Fibroblast of lung (primary cell): ENCODE measurements at regions not wholly inside any gene's neighbourhood (a gene's known extent, or its start where the extent isn't known, plus 50 kb on each side); places are given as distances from the start of the nearest gene placed in this dataset.

ENCODE experiments used
- CTCF ChIP-seq, 2 donors: IDR thresholded peaks in 1 of 2; conservative IDR thresholded peaks in 1 of 2; 1 replicate in 1 of 2; 2 replicates in 1 of 2; pipeline ENCODE4 v1.5.1; 2011 to 2012; ENCODE audit warnings: low read length in 2 of 2, control low read depth in 1 of 2, inconsistent platforms in 1 of 2, low read depth in 1 of 2, mild to moderate bottlenecking in 1 of 2
- EZH2 ChIP-seq: IDR thresholded peaks from 2 replicates; pipeline ENCODE4 v1.5.1; 2012; ENCODE audit warnings: low read length, control low read depth, mild to moderate bottlenecking; ENCODE audit errors: missing control alignments

- TF ChIP-seq CTCF (conservative IDR thresholded peaks at IDR 0.05 in 1 of 2, IDR thresholded peaks at IDR 0.05 in 1 of 2; ENCODE audit: low read depth in 1 of 2, low read length in 2 of 2) (no peak), EZH2 (no peak)
These were observed 422.0 kb downstream of the CBLN2 start for GRCh38 chr18:72122103-72122502.
